Calu3 (cell line): ENCODE measurements at regions not wholly inside any gene's neighbourhood (a gene's known extent, or its start where the extent isn't known, plus 50 kb on each side); places are given as distances from the start of the nearest gene placed in this dataset.

Experiments used
- BruUV-seq: library from RNA; stranded (reverse); fragments of 400-500 nt; replicated peaks from 2 replicates; lab custom pipeline; 2021; lab: Mats Ljungman, UMichigan
- CTCF ChIA-PET: fragments of 300-600 bp; sonication (Branson Sonifier 250); formaldehyde crosslinking; loops from one replicate; lab custom pipeline; 2022; ENCODE audit warnings: antibody characterized with exemption; lab: Charles Lee
- DNase-seq: peaks from one replicate; pipeline ENCODE4 v3.0.0; 2022
- H3K27ac Mint-ChIP-seq: one replicate; pipeline ENCODE4 v1.8.0; 2022; ENCODE audit warnings: mixed read lengths; ENCODE audit not compliant: unreplicated experiment
- H3K27me3 Mint-ChIP-seq: one replicate; pipeline ENCODE4 v1.8.0; 2022; ENCODE audit warnings: mixed read lengths; ENCODE audit not compliant: unreplicated experiment
- H3K36me3 Mint-ChIP-seq: one replicate; pipeline ENCODE4 v1.8.0; 2022; ENCODE audit warnings: mild to moderate bottlenecking, moderate library complexity, mixed read lengths; ENCODE audit not compliant: insufficient read depth, unreplicated experiment
- H3K4me1 Mint-ChIP-seq: one replicate; pipeline ENCODE4 v1.8.0; 2022; ENCODE audit warnings: mild to moderate bottlenecking, low read depth, mixed read lengths; ENCODE audit not compliant: unreplicated experiment
- H3K4me3 Mint-ChIP-seq: one replicate; pipeline ENCODE4 v1.8.0; 2022; ENCODE audit warnings: mild to moderate bottlenecking, low read depth, moderate library complexity, mixed read lengths; ENCODE audit not compliant: unreplicated experiment
- H3K9me3 Mint-ChIP-seq: one replicate; pipeline ENCODE4 v1.8.0; 2022; ENCODE audit warnings: low read depth, mixed read lengths; ENCODE audit not compliant: unreplicated experiment
- CTCF ChIP-seq: fragments of 200-600 bp; IDR thresholded peaks from one replicate; pipeline ENCODE4 v1.8.0; 2022; ENCODE audit warnings: antibody characterized with exemption; ENCODE audit not compliant: unreplicated experiment
- intact Hi-C: fragments of 100-400 bp; cut with micrococcal nuclease; formaldehyde crosslinking; loops from one replicate; pipeline ENCODE4 v1.10.0; 2022; ENCODE audit not compliant: unreplicated experiment

- Mint-ChIP-seq H3K4me3 (no peak overlapping the region), H3K27ac (no peak overlapping the region), H3K27me3 (peaks cover 16% of the 10 kb centered on the region), H3K9me3 (no peaks in the 10 kb centered on the region), H3K4me1 (no peaks in the 10 kb centered on the region), H3K36me3 (no peaks in the 10 kb centered on the region)
- no peak for TF ChIP-seq CTCF
- intact Hi-C loops = no loop called here
- CTCF ChIA-PET = interaction anchor here (0.6 kb wide), 1 partner anchor 179 kb away, joined by 3 read pairs; no protein-coding TSS in a partner anchor
- no peak for DNase-seq
- no TSS peak for BruUV-seq
Observed at GRCh38 chr11:95487938-95488337, 256.9 kb upstream of the SESN3 start.

GRCh38 chr11:95487391-95487790 lies 256.4 kb upstream of the SESN3 start:
- H3K27me3 Mint-ChIP-seq = peaks cover 16% of the 10 kb centered on the region
- no peaks in the 10 kb centered on the region for H3K9me3 Mint-ChIP-seq
- TF ChIP-seq CTCF = no peak
- DNase-seq = no peak
- H3K27ac Mint-ChIP-seq = no peak overlapping the region
- H3K4me3 Mint-ChIP-seq = no peak overlapping the region
- BruUV-seq = no TSS peak
- no peaks in the 10 kb centered on the region for H3K4me1 Mint-ChIP-seq
- H3K36me3 Mint-ChIP-seq = no peaks in the 10 kb centered on the region
- CTCF ChIA-PET = interaction anchor here (0.6 kb wide), 1 partner anchor 179 kb away, joined by 3 read pairs; no protein-coding TSS in a partner anchor
- intact Hi-C loops = no loop called here

- no TSS peak for BruUV-seq
- Mint-ChIP-seq H3K4me3 (no peak overlapping the region), H3K9me3 (no peaks in the 10 kb centered on the region), H3K27ac (no peak overlapping the region), H3K27me3 (peaks cover 16% of the 10 kb centered on the region), H3K4me1 (no peaks in the 10 kb centered on the region), H3K36me3 (no peaks in the 10 kb centered on the region)
- TF ChIP-seq CTCF = no peak
- no peak for DNase-seq
- intact Hi-C loops = no loop called here
- CTCF ChIA-PET = no interaction called here
Observed at GRCh38 chr11:95486979-95487378, 256.0 kb upstream of the SESN3 start.

GRCh38 chr11:95486466-95486865 lies 255.5 kb upstream of the SESN3 start:
- Mint-ChIP-seq H3K27me3 (peaks cover 16% of the 10 kb centered on the region), H3K4me1 (no peaks in the 10 kb centered on the region), H3K27ac (no peak overlapping the region), H3K9me3 (no peaks in the 10 kb centered on the region), H3K36me3 (no peaks in the 10 kb centered on the region), H3K4me3 (no peak overlapping the region)
- no TSS peak for BruUV-seq
- no peak for DNase-seq
- no peak for TF ChIP-seq CTCF
- intact Hi-C loops = no loop called here
- CTCF ChIA-PET = no interaction called here
